Liver (tissue), 3 donors: ENCODE measurements at regions not wholly inside any gene's neighbourhood (a gene's known extent, or its start where the extent isn't known, plus 50 kb on each side); places are given as distances from the start of the nearest gene placed in this dataset.

Experiments
- FOXA2 ChIP-seq: IDR thresholded peaks from 2 replicates; pipeline ENCODE4 v1.6.1; 2016; ENCODE audit warnings: antibody characterized with exemption
- GABPA ChIP-seq, 2 donors: IDR thresholded peaks in 1 of 2; conservative IDR thresholded peaks in 1 of 2; 2 replicates each; pipeline ENCODE4 v1.6.1; 2016; ENCODE audit warnings: antibody characterized with exemption in 2 of 2, mild to moderate bottlenecking in 1 of 2, moderate library complexity in 1 of 2
- JUND ChIP-seq, 2 donors: IDR thresholded peaks; 2 replicates each; pipeline ENCODE4 v1.6.1; 2016; ENCODE audit warnings: antibody characterized with exemption in 2 of 2
- RAD21 ChIP-seq, 2 donors: IDR thresholded peaks; 2 replicates each; pipeline ENCODE4 v1.6.1; 2016; ENCODE audit warnings: antibody characterized with exemption in 2 of 2, mild to moderate bottlenecking in 2 of 2
- SP1 ChIP-seq: IDR thresholded peaks from 2 replicates; pipeline ENCODE4 v1.6.1; 2018; ENCODE audit warnings: antibody characterized with exemption, mild to moderate bottlenecking
- YY1 ChIP-seq: IDR thresholded peaks from 2 replicates; pipeline ENCODE4 v1.6.1; 2016; ENCODE audit warnings: antibody characterized with exemption, mild to moderate bottlenecking
- TF ChIP-seq, protein P1 (sequence below): fragments of 150-350 bp; IDR thresholded peaks from 2 replicates; pipeline ENCODE4 v1.5.1; 2017; ENCODE audit warnings: improper control_type of control experiment, low read depth, low read length; ENCODE audit not compliant: missing input control
- TF ChIP-seq, protein P2 (sequence below): IDR thresholded peaks from 2 replicates; pipeline ENCODE4 v1.6.1; 2016; ENCODE audit warnings: antibody characterized with exemption, mild to moderate bottlenecking
- TF ChIP-seq, protein P3 (sequence below): IDR thresholded peaks from 2 replicates; pipeline ENCODE4 v1.6.1; 2016; ENCODE audit warnings: antibody characterized with exemption
- TF ChIP-seq, protein P4 (sequence below): IDR thresholded peaks from 2 replicates; pipeline ENCODE4 v1.6.1; 2016; ENCODE audit warnings: antibody characterized with exemption
- donor health status: healthy.
- donor health status: healthy.

DNA sequence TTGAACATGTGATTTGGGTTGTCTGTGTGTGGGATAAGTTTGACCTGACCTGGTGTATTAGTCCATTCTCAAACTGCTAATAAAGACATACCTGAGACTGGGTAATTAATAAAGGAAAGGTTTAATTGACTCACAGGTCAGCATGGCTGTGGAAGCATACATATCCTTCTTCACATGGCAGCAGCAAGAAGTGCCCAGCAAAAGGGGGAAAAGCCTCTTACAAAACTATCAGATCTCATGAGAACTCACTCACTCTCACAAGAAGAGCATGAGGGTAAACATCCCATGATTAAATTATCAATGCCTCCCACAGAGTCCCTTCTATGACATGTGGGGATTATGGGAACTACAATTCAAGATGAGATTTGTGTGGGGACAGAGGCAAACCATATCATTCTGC is 94.0 kb upstream of the PPM1H start:
- TF ChIP-seq, protein P1, sequence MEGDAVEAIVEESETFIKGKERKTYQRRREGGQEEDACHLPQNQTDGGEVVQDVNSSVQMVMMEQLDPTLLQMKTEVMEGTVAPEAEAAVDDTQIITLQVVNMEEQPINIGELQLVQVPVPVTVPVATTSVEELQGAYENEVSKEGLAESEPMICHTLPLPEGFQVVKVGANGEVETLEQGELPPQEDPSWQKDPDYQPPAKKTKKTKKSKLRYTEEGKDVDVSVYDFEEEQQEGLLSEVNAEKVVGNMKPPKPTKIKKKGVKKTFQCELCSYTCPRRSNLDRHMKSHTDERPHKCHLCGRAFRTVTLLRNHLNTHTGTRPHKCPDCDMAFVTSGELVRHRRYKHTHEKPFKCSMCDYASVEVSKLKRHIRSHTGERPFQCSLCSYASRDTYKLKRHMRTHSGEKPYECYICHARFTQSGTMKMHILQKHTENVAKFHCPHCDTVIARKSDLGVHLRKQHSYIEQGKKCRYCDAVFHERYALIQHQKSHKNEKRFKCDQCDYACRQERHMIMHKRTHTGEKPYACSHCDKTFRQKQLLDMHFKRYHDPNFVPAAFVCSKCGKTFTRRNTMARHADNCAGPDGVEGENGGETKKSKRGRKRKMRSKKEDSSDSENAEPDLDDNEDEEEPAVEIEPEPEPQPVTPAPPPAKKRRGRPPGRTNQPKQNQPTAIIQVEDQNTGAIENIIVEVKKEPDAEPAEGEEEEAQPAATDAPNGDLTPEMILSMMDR: no peak
- TF ChIP-seq RAD21 (IDR thresholded peaks at IDR 0.05) (no peak), YY1 (no peak), SP1 (no peak), JUND (IDR thresholded peaks at IDR 0.05) (no peak), GABPA (IDR thresholded peaks at IDR 0.05 in 1 of 2, conservative IDR thresholded peaks at IDR 0.05 in 1 of 2) (no peak), FOXA2 (no peak)
- TF ChIP-seq, protein P2, sequence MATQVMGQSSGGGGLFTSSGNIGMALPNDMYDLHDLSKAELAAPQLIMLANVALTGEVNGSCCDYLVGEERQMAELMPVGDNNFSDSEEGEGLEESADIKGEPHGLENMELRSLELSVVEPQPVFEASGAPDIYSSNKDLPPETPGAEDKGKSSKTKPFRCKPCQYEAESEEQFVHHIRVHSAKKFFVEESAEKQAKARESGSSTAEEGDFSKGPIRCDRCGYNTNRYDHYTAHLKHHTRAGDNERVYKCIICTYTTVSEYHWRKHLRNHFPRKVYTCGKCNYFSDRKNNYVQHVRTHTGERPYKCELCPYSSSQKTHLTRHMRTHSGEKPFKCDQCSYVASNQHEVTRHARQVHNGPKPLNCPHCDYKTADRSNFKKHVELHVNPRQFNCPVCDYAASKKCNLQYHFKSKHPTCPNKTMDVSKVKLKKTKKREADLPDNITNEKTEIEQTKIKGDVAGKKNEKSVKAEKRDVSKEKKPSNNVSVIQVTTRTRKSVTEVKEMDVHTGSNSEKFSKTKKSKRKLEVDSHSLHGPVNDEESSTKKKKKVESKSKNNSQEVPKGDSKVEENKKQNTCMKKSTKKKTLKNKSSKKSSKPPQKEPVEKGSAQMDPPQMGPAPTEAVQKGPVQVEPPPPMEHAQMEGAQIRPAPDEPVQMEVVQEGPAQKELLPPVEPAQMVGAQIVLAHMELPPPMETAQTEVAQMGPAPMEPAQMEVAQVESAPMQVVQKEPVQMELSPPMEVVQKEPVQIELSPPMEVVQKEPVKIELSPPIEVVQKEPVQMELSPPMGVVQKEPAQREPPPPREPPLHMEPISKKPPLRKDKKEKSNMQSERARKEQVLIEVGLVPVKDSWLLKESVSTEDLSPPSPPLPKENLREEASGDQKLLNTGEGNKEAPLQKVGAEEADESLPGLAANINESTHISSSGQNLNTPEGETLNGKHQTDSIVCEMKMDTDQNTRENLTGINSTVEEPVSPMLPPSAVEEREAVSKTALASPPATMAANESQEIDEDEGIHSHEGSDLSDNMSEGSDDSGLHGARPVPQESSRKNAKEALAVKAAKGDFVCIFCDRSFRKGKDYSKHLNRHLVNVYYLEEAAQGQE: no peak
- TF ChIP-seq, protein P3, sequence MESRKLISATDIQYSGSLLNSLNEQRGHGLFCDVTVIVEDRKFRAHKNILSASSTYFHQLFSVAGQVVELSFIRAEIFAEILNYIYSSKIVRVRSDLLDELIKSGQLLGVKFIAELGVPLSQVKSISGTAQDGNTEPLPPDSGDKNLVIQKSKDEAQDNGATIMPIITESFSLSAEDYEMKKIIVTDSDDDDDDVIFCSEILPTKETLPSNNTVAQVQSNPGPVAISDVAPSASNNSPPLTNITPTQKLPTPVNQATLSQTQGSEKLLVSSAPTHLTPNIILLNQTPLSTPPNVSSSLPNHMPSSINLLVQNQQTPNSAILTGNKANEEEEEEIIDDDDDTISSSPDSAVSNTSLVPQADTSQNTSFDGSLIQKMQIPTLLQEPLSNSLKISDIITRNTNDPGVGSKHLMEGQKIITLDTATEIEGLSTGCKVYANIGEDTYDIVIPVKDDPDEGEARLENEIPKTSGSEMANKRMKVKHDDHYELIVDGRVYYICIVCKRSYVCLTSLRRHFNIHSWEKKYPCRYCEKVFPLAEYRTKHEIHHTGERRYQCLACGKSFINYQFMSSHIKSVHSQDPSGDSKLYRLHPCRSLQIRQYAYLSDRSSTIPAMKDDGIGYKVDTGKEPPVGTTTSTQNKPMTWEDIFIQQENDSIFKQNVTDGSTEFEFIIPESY: no peak
- TF ChIP-seq, protein P4, sequence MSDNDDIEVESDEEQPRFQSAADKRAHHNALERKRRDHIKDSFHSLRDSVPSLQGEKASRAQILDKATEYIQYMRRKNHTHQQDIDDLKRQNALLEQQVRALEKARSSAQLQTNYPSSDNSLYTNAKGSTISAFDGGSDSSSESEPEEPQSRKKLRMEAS: no peak
